Neural cell (in vitro differentiated cells): ENCODE measurements at regions not wholly inside any gene's neighbourhood (a gene's known extent, or its start where the extent isn't known, plus 50 kb on each side); places are given as distances from the start of the nearest gene placed in this dataset.

Experiments used
- CTCF ChIP-seq: fragments of 450-650 bp; IDR thresholded peaks from 2 replicates; pipeline ENCODE4 v1.5.1; 2014; ENCODE audit warnings: antibody characterized with exemption, mild to moderate bottlenecking, moderate library complexity; ENCODE audit not compliant: poor library complexity, severe bottlenecking
- EP300 ChIP-seq: fragments of 450-650 bp; conservative IDR thresholded peaks from 2 replicates; pipeline ENCODE4 v1.6.1; 2014; ENCODE audit warnings: antibody characterized with exemption, mild to moderate bottlenecking, moderate library complexity; ENCODE audit not compliant: poor library complexity, severe bottlenecking
- EZH2 ChIP-seq: fragments of 200-600, 300-800 bp; shearing (Covaris generic), sonication (generic); IDR thresholded peaks from 2 replicates; pipeline ENCODE4 v1.6.1; 2014; ENCODE audit warnings: antibody characterized with exemption, low read length, borderline replicate concordance, mild to moderate bottlenecking; ENCODE audit not compliant: insufficient read depth, poor library complexity, severe bottlenecking
- POLR2AphosphoS5 ChIP-seq: IDR thresholded peaks from 2 replicates; pipeline ENCODE4 v1.6.1; 2012
- SMC3 ChIP-seq: fragments of 450-650 bp; conservative IDR thresholded peaks from 2 replicates; pipeline ENCODE4 v1.6.1; 2014; ENCODE audit warnings: antibody characterized with exemption, mild to moderate bottlenecking, moderate library complexity; ENCODE audit not compliant: poor library complexity

GRCh38 chr4:22201256-22201655 is 252.7 kb upstream of the KCNIP4 start:
- TF ChIP-seq CTCF (no peak), POLR2AphosphoS5 (no peak), EP300 (no peak), EZH2 (no peak), SMC3 (no peak)
